Ishikawa (cell line): ENCODE measurements at regions not wholly inside any gene's neighbourhood (a gene's known extent, or its start where the extent isn't known, plus 50 kb on each side); places are given as distances from the start of the nearest gene placed in this dataset.

Source experiments
- CREB1 ChIP-seq: IDR thresholded peaks from 2 replicates; pipeline ENCODE4 v1.6.1; 2012; ENCODE audit warnings: low read depth
- EGR1 ChIP-seq: IDR thresholded peaks from 2 replicates; pipeline ENCODE4 v1.6.1; 2012
- EP300 ChIP-seq: IDR thresholded peaks from 2 replicates; pipeline ENCODE4 v1.6.1; 2012; ENCODE audit warnings: borderline replicate concordance
- FOXM1 ChIP-seq: IDR thresholded peaks from 2 replicates; pipeline ENCODE4 v1.6.1; 2012; ENCODE audit warnings: low read depth, borderline replicate concordance
- NFIC ChIP-seq: IDR thresholded peaks from 2 replicates; pipeline ENCODE4 v1.6.1; 2012
- RAD21 ChIP-seq: IDR thresholded peaks from 2 replicates; pipeline ENCODE4 v1.6.1; 2012; ENCODE audit warnings: low read depth
- TAF1 ChIP-seq: IDR thresholded peaks from 2 replicates; pipeline ENCODE4 v1.6.1; 2012; ENCODE audit warnings: low read depth, mild to moderate bottlenecking
- TCF12 ChIP-seq: IDR thresholded peaks from 2 replicates; pipeline ENCODE4 v1.6.1; 2012; ENCODE audit warnings: low read depth
- TEAD4 ChIP-seq: IDR thresholded peaks from 2 replicates; pipeline ENCODE4 v1.6.1; 2012
- YY1 ChIP-seq: IDR thresholded peaks from 2 replicates; pipeline ENCODE4 v1.6.1; 2012; ENCODE audit warnings: low read depth
- ZBTB7A ChIP-seq: IDR thresholded peaks from 2 replicates; pipeline ENCODE4 v1.6.1; 2012; ENCODE audit warnings: low read depth
- TF ChIP-seq, protein P1 (sequence below): IDR thresholded peaks from 2 replicates; pipeline ENCODE4 v1.6.1; 2012
- TF ChIP-seq, protein P2 (sequence below): IDR thresholded peaks from 2 replicates; pipeline ENCODE4 v1.6.1; 2012; ENCODE audit warnings: low read depth, mild to moderate bottlenecking
- TF ChIP-seq, protein P3 (sequence below): IDR thresholded peaks from 2 replicates; pipeline ENCODE4 v1.6.1; 2012

DNA sequence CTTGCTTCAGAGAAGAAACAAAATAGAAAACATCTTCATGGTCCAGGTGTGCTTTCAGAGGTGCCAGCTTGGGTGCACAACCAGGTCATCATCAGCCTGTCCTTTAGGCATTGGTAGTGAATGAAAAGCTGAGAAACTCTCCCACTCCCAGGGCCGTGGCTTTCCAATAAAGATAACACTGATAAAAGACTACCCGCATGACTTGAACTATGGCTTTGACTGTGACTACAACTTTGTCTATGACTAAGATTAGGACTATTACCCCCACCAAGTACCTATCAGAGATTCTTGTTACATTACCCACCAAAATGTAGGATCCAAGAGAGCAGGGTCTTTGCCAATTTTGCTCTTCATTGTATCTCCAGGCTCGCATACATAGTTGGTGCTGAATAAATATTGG is 115.2 kb downstream of the EDEM1 start:
- TF ChIP-seq, protein P1, sequence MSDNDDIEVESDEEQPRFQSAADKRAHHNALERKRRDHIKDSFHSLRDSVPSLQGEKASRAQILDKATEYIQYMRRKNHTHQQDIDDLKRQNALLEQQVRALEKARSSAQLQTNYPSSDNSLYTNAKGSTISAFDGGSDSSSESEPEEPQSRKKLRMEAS, result no peak
- no peak for TF ChIP-seq YY1
- TF ChIP-seq EP300, result no peak
- TF ChIP-seq, protein P2, sequence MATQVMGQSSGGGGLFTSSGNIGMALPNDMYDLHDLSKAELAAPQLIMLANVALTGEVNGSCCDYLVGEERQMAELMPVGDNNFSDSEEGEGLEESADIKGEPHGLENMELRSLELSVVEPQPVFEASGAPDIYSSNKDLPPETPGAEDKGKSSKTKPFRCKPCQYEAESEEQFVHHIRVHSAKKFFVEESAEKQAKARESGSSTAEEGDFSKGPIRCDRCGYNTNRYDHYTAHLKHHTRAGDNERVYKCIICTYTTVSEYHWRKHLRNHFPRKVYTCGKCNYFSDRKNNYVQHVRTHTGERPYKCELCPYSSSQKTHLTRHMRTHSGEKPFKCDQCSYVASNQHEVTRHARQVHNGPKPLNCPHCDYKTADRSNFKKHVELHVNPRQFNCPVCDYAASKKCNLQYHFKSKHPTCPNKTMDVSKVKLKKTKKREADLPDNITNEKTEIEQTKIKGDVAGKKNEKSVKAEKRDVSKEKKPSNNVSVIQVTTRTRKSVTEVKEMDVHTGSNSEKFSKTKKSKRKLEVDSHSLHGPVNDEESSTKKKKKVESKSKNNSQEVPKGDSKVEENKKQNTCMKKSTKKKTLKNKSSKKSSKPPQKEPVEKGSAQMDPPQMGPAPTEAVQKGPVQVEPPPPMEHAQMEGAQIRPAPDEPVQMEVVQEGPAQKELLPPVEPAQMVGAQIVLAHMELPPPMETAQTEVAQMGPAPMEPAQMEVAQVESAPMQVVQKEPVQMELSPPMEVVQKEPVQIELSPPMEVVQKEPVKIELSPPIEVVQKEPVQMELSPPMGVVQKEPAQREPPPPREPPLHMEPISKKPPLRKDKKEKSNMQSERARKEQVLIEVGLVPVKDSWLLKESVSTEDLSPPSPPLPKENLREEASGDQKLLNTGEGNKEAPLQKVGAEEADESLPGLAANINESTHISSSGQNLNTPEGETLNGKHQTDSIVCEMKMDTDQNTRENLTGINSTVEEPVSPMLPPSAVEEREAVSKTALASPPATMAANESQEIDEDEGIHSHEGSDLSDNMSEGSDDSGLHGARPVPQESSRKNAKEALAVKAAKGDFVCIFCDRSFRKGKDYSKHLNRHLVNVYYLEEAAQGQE, result no peak
- TF ChIP-seq NFIC, result no peak
- TF ChIP-seq TCF12, result no peak

DNA sequence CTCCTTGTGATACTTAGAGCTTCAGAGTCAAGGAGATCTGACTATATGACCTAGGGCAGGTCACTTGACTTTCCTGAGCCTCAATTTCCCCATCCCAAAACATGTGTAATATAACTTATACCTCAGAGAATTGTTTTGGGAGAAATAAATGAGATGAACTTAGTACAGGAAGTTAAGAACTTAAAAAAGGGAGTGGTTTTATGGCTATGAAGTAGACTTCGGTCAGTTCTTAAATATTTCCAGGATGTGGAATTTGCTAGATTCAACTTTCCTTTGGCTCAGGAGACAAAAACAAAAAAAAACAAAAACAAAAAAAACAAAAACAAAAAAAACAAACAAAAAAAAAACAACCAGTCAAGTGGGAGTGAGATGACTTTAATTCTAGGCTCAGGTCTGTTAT is 116.7 kb downstream of the EDEM1 start:
- TF ChIP-seq TCF12 (no peak), CREB1 (no peak), TEAD4 (no peak), EP300 (no peak), FOXM1 (no peak), NFIC (no peak)
- TF ChIP-seq, protein P2, result no peak
- TF ChIP-seq, protein P3, sequence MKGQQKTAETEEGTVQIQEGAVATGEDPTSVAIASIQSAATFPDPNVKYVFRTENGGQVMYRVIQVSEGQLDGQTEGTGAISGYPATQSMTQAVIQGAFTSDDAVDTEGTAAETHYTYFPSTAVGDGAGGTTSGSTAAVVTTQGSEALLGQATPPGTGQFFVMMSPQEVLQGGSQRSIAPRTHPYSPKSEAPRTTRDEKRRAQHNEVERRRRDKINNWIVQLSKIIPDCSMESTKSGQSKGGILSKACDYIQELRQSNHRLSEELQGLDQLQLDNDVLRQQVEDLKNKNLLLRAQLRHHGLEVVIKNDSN, result no peak
- TF ChIP-seq, protein P1, result no peak

DNA sequence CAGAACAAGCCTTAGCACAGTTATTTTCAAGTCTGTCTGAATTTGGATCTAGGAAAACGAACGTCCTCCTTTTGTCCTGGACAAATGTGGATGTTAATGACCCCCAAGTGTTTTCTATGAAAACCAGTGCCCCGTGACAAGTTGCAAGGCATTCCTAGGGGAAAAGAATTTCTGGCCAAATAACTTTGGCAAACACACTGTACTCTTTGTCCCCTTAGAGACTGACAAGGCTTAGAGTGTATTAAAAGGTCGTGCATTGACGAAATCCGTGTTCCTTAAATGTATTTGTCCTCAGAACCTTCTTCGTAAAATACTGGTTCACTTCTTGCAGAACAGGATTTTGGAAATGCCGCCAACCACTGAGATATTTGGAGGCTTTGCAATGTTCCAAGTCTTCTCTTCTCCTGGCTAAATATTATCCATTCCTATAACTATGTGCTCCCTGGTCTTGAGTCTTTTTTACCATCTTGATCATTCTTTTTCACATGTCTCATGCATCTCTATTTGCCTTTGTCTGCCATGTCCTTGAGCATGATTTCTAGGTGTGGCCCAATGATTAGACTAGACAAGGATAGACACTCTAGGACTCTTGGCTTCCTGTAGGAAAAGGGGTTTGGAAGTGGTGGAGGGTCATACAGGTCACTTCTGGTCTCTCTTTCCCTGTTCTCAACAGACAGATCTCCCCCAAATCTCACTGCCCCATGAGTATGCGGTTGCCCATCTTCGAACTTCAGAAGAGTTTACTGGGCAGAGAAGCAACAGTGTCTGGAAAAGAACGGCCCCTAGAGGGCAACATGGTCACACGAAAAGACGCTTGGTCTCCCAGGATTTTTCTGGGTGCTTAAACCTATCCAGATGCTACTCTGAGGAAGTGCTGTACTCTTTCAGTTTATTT is 117.5 kb downstream of the EDEM1 start:
- TF ChIP-seq TCF12, result no peak
- peak; percentile 63 for TF ChIP-seq RAD21

DNA sequence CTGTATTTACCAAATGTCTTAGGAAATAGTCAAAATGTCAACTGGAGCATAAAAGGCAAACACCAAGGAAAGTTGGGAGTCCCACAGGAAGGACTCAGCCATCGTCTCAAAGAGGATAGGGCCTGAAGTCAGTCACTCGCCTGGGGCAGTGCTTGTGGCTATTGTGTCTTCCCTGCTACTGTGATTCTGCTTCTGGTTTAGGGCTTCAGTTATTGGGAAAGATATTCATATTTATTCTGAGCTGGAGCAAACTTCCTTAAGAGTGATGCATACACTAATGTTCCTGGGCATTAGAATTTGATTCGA is 118.1 kb downstream of the EDEM1 start:
- TF ChIP-seq TCF12 (no peak), FOXM1 (no peak), NFIC (no peak), CREB1 (no peak), TAF1 (no peak), ZBTB7A (no peak), EP300 (no peak)
- TF ChIP-seq, protein P3, result no peak
- TF ChIP-seq, protein P2, result no peak
- TF ChIP-seq, protein P1, result no peak

DNA sequence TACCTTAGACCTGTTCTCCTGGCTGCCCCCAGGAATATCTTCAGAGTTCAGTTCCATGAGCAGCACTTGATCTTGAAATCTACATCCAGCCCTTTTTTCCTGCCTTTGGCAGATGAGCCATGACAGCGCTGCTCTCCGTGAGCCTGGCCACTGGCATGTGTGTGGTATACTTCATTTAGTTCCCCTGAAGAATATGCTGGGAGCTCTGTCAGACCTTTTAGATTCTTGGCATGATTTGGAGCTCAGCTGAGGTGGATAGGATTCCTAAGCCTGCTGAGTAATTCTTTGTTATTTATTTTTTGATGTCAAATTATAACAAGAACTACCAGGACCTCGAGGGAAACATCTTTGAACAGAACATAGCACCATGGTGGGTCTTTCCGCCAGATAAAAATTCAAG is 121.7 kb downstream of the EDEM1 start:
- TF ChIP-seq CREB1, result no peak
- no peak for TF ChIP-seq TCF12
- no peak for TF ChIP-seq EGR1
- TF ChIP-seq EP300, result no peak
- TF ChIP-seq, protein P3, result no peak
- no peak for TF ChIP-seq TEAD4
- TF ChIP-seq FOXM1, result no peak
- TF ChIP-seq TAF1, result no peak
- TF ChIP-seq, protein P2, result no peak
- TF ChIP-seq YY1, result no peak
- no peak for TF ChIP-seq RAD21
